NCI-H510A (cell line): ENCODE measurements at regions not wholly inside any gene's neighbourhood (a gene's known extent, or its start where the extent isn't known, plus 50 kb on each side); places are given as distances from the start of the nearest gene placed in this dataset.

Experiments
- DNase-seq: peaks from one replicate; lab custom pipeline; 2025; lab: John Stamatoyannopoulos, UW

DNA sequence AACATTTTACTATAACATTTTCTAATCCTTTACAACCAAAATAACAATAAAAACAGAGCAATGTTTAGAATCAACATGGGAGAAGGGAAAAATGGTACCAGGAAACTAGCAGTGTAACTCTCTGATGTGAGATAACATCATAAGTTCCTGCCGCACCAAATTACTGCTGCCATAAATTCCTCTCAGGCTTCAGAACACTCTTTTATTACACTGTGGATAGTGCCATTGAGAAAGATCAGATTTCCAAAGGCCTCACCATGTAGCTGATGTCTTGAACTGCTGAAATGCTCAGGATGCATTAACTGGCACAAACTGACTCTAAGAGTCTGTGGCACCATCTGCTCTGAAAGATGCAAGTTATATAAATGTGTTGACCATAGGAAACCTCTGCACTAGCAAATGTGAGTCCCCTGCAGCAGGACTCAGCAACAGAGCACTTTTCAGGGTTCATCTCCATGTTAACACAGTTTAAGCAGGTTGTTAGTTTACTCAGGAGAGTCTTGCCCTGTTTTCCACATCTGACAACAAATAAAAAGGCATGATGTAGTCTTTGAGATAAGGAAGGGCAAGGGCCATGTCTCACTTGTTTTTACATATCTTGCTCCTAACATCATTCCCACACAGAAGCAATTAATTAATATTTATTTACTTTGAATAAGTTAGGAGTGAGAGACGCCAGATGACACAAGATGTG, 218.1 kb downstream of the CETN3 start:
- DNase-seq: no peak

DNA sequence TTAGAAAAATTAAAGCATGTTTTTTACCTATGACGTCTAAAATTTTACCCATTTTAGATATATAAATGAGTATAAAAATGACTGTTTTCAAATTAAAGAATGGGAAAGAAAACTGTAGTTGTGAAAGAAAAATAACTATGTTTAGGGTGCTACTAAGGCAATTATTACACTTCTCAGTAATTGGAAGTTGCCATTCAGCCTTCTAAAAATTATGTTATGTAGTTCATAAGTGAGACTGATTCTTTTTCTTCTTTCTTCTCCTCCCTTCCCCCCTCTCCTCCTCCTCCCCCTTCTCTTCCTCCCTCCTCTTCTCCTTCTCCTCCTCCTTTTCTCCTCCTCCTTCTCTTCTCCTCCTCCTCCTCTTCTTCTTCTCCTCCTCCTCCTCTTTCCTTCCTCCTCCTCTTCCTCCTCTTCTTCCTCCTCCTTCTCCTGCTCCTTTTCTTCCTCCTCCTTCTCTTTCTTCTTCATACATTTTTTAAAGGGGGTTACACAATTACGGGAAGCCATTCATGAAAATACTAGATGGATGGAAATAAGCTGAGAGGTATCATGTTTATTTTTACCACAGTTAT, 223.6 kb downstream of the CETN3 start:
- DNase-seq: no peak

DNA sequence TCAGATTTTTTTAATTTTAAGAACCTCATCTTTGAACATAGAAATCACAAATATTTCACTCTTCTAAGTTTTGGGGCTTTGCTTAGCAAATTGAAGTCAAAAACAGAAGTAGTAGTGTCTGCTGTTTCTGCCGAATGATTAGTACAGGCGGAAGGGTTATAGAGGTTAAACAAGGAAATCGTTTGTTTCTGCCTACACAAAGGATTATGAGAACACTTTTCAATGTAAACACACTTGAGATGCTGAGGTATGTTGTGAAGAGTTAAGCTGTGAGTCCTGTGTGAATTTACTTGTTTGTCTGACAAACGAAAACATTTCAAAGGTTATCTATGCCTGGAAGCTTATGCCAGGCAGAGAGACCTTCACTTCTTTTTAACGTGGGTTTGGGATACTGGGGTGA, 224.8 kb downstream of the CETN3 start:
- no peak for DNase-seq

GRCh38 chr5:90182726-90183125, 226.8 kb downstream of the CETN3 start:
- DNase-seq: no peak

- DNase-seq: no peak
Observed at GRCh38 chr5:90174236-90174635, 235.3 kb downstream of the CETN3 start.

- DNase-seq: no peak
Observed at GRCh38 chr5:90173299-90174030, 236.1 kb downstream of the CETN3 start.

GRCh38 chr5:90171466-90171865, 238.1 kb downstream of the CETN3 start:
- no peak for DNase-seq

GRCh38 chr5:90170261-90170660, 239.3 kb downstream of the CETN3 start:
- no peak for DNase-seq

DNA sequence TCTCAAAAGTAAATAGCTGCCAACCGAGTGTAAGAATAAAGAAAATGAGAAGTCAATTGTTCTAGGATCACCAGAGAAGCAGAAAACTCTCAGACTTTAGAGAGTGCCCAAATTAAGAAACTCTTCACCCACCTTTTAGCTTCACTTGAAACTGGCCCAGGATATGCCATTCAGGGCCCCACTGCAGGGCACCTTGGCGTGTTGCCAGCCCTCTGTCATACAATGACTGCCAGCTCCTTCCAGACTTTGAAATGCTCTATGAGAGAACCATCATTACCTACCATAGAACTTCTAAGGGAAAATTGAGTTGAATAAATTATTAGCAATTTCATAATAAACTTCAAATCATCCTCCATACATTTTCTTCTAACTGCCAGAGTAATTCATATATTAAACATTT, 240.5 kb downstream of the CETN3 start:
- DNase-seq: no peak

DNA sequence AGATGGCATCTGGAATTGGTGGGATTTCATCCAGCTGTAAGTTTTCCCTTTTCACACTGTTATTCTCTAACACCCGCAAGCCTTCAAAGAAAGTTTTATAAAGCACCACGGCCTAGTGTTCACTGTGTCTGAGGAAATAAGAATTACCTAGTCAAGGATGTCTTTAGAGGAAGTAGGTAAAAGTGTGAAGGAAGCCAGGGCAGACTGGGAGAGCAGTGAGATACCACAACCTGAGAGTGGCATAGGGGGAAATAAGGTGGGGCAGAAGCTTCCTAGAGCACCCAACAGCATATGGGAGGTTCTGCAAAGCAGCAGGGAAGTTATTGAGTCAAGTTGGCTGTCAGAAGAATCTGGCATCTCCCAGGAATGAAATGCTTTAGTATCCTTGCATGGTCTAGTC, 241.2 kb downstream of the CETN3 start:
- no peak for DNase-seq

GRCh38 chr5:90166816-90167215, 242.7 kb downstream of the CETN3 start:
- DNase-seq: no peak

GRCh38 chr5:90162324-90162723, 247.2 kb downstream of the CETN3 start:
- no peak for DNase-seq

DNA sequence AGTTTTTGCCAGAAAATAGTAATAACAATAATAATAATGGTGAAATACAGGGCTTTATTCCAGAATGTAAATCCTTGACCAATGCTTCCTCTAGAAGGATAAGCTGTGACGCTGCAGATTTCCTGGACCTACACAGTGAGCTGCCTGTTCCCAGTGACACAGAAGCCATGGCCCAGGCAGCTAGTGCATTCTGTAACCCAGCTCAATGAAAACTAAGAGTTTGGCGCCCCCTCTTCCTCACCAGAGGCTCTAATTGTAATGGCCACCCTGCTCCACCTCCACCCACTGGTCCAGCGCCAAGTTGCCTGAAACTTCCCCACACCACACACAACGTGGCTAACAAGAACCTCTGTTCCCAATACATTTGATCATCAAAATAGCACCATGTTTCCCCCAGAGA, 248.1 kb downstream of the CETN3 start:
- DNase-seq: no peak

DNA sequence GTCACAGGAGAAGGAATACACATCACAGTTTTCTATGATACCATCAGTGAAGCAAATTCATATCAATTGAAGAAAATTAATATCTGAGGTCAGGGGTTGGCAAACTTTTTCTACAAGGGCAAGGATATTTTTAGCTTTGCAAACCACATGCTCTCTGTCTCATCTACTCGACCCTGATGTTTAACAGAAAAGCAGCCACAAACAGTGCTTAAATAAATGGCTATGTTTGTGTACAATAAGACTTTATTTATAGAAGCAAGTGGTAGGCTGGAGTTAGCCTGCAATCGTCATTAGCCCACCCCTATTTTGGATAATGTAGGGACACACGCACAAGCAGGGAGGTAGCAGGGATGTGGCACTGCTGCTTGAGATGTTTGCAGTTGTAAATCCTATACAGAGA, 251.4 kb downstream of the CETN3 start:
- DNase-seq: no peak

- no peak for DNase-seq
Observed at GRCh38 chr5:90153031-90153430, 256.5 kb downstream of the CETN3 start.

GRCh38 chr5:90144625-90145327, 264.8 kb downstream of the CETN3 start:
- DNase-seq: no peak

- no peak for DNase-seq
Observed at GRCh38 chr5:90142541-90142940, 267.0 kb downstream of the CETN3 start.

- no peak for DNase-seq
Observed at GRCh38 chr5:90141984-90142383, 267.6 kb downstream of the CETN3 start.

DNA sequence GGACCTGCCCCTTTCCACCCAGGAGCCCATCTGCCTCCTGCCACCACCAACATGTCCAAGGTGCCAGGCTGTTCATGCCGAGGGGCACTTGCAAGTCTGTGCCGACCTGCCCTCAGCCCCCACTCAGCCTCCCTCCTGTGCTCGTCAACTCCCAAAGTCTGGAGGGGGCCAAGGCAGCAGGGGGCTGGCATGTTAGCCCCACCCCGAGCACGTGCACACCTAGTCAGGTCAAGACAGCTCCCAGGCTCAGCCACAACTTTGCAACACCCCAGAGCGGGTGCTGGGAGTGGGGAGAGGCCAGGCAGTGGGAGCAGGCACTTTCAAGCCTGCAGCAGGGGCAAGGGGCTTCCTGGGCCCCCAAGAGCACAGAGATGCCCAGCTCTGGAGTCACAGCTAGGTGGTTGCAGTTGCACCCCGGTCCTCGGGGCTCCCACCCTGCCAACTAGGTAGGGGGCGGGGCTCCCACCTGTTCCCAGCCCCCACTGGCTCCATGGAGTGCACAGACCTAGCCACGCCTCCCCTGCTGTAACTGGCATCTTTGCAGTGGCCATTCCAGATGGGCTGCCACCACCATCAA, 272.5 kb downstream of the CETN3 start:
- DNase-seq: no peak

DNA sequence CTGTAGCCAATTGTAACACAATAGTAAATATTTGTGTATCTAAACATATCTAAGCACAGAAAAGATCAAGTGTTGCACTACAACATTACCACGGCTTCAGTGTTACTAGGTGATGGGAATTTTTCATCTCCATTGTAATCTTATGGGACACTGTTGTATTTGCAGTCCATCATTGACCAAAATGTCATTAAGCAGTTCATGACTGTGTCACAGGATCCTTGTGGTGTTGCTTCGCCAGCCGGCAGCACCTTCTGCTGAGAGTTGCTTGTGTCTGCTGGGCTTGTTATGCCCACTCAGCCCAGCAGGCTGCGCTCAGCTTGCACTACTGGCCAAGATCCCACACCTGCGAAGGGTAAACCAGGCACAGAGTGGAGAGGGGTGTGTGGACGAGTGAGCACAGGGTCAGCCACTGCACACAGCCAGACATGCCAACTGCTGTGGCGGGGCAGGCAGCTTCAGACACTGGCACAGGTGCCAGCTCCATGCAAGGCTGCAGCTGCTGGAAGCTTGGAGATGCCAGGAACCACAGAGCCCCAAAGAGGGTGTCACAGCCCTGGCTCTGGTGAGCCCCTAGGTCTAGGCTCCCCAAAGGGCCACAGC, 273.7 kb downstream of the CETN3 start:
- DNase-seq: no peak

GRCh38 chr5:90134892-90135291, 274.7 kb downstream of the CETN3 start:
- DNase-seq: no peak

DNA sequence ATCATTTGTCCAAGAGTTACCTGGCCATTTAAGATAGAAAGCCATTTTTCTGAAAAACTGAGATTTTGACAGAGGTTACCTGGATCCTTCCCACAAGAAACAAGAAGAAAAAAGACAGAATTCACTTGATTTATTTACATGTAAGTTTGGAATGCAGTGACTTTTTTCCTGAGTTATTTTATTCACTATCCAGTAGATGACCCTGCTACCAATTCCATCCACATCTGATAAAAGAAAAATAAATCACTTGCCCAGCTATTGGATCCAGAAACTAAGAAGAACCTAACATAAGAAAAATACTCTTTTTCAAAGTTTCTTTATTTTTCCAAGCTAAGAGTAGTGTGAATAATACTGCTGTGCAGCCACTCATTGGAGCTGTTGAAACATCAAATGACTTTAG, 275.2 kb downstream of the CETN3 start:
- no peak for DNase-seq
